Calu3 (cell line): ENCODE measurements at regions not wholly inside any gene's neighbourhood (a gene's known extent, or its start where the extent isn't known, plus 50 kb on each side); places are given as distances from the start of the nearest gene placed in this dataset.

Experiments used
- BruUV-seq: library from RNA; stranded (reverse); fragments of 400-500 nt; replicated peaks from 2 replicates; lab custom pipeline; 2021; lab: Mats Ljungman, UMichigan
- CTCF ChIA-PET: fragments of 300-600 bp; sonication (Branson Sonifier 250); formaldehyde crosslinking; loops from one replicate; lab custom pipeline; 2022; ENCODE audit warnings: antibody characterized with exemption; lab: Charles Lee
- DNase-seq: peaks from one replicate; pipeline ENCODE4 v3.0.0; 2022
- H3K27ac Mint-ChIP-seq: one replicate; pipeline ENCODE4 v1.8.0; 2022; ENCODE audit warnings: mixed read lengths; ENCODE audit not compliant: unreplicated experiment
- H3K27me3 Mint-ChIP-seq: one replicate; pipeline ENCODE4 v1.8.0; 2022; ENCODE audit warnings: mixed read lengths; ENCODE audit not compliant: unreplicated experiment
- H3K36me3 Mint-ChIP-seq: one replicate; pipeline ENCODE4 v1.8.0; 2022; ENCODE audit warnings: mild to moderate bottlenecking, moderate library complexity, mixed read lengths; ENCODE audit not compliant: insufficient read depth, unreplicated experiment
- H3K4me1 Mint-ChIP-seq: one replicate; pipeline ENCODE4 v1.8.0; 2022; ENCODE audit warnings: mild to moderate bottlenecking, low read depth, mixed read lengths; ENCODE audit not compliant: unreplicated experiment
- H3K4me3 Mint-ChIP-seq: one replicate; pipeline ENCODE4 v1.8.0; 2022; ENCODE audit warnings: mild to moderate bottlenecking, low read depth, moderate library complexity, mixed read lengths; ENCODE audit not compliant: unreplicated experiment
- H3K9me3 Mint-ChIP-seq: one replicate; pipeline ENCODE4 v1.8.0; 2022; ENCODE audit warnings: low read depth, mixed read lengths; ENCODE audit not compliant: unreplicated experiment
- intact Hi-C: fragments of 100-400 bp; cut with micrococcal nuclease; formaldehyde crosslinking; loops from one replicate; pipeline ENCODE4 v1.10.0; 2022; ENCODE audit not compliant: unreplicated experiment
- TF ChIP-seq, protein P1 (sequence below): fragments of 200-600 bp; IDR thresholded peaks from one replicate; pipeline ENCODE4 v1.8.0; 2022; ENCODE audit warnings: antibody characterized with exemption; ENCODE audit not compliant: unreplicated experiment

DNA sequence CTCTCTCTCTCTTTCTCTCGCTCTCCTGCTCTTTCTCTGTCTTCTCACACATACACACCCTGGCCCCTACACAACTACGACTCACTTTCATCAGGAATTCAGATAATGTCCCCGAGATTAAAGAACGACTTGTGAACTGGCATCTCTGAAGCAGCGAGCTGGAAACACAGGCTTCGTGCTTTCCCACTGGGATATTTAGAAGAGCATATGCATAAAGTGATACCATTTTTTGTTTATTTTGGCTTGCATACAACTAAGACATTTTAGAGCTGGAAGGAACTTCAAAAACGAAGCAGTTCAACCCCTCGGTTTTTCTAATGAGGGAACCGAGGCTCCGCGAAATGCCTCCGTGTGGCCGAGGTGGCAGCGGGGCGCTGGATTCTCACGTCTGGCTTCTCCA is 88.6 kb downstream of the ZBTB18 start:
- CTCF ChIA-PET: no interaction called here
- Mint-ChIP-seq H3K27me3 (no peaks in the 10 kb centered on the region), H3K27ac (no peak overlapping the region), H3K4me1 (peaks cover 17% of the 10 kb centered on the region), H3K9me3 (no peaks in the 10 kb centered on the region), H3K4me3 (no peak overlapping the region), H3K36me3 (no peaks in the 10 kb centered on the region)
- no peak for DNase-seq
- intact Hi-C loops: no loop called here
- no TSS peak for BruUV-seq
- TF ChIP-seq, protein P1, sequence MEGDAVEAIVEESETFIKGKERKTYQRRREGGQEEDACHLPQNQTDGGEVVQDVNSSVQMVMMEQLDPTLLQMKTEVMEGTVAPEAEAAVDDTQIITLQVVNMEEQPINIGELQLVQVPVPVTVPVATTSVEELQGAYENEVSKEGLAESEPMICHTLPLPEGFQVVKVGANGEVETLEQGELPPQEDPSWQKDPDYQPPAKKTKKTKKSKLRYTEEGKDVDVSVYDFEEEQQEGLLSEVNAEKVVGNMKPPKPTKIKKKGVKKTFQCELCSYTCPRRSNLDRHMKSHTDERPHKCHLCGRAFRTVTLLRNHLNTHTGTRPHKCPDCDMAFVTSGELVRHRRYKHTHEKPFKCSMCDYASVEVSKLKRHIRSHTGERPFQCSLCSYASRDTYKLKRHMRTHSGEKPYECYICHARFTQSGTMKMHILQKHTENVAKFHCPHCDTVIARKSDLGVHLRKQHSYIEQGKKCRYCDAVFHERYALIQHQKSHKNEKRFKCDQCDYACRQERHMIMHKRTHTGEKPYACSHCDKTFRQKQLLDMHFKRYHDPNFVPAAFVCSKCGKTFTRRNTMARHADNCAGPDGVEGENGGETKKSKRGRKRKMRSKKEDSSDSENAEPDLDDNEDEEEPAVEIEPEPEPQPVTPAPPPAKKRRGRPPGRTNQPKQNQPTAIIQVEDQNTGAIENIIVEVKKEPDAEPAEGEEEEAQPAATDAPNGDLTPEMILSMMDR: no peak

DNA sequence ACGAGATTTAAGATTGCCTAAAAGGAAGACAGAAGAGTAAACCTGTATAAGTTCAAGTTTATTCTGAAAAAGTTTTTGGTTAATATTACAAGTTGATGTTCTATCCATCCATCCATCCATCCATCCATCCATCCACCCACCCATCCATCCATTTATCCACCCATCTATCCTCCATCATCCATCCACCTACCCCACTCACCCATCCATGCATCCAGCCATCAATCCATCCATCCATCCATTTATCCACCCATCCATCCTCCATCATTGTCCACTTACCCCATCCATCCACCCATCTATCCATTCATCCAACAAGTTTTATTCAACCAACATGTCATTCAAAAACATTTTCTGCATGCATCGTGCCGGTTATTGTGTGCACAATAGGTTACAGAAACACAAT is 89.3 kb downstream of the ZBTB18 start:
- CTCF ChIA-PET: no interaction called here
- BruUV-seq: no TSS peak
- no peaks in the 10 kb centered on the region for H3K9me3 Mint-ChIP-seq
- TF ChIP-seq, protein P1: no peak
- H3K27ac Mint-ChIP-seq: no peak overlapping the region
- H3K4me1 Mint-ChIP-seq: peaks cover 17% of the 10 kb centered on the region
- intact Hi-C loops: no loop called here
- no peak overlapping the region for H3K4me3 Mint-ChIP-seq
- no peaks in the 10 kb centered on the region for H3K36me3 Mint-ChIP-seq
- DNase-seq: no peak
- no peaks in the 10 kb centered on the region for H3K27me3 Mint-ChIP-seq

DNA sequence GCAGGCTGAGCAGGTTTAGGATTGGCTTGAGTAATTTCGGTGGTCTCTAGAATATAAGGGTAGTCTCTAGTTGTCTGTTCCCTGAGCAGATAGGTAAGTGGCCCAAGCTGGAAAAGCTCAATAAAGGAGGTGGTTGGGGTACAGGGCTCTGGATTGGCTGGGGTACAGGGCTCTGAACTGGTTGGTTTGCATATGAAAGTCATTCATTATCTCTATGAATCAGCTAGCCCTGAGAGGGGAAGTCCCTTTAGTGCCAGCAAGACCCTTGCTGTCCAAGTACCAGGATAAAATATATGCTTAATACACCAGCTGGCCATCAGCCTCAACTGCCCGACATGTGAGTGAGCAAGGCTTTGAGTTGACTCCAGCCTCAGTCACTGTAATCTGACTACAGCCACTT is 93.0 kb downstream of the ZBTB18 start:
- TF ChIP-seq, protein P1: no peak
- Mint-ChIP-seq H3K36me3 (no peaks in the 10 kb centered on the region), H3K4me1 (peaks cover 17% of the 10 kb centered on the region), H3K9me3 (no peaks in the 10 kb centered on the region), H3K27ac (no peak overlapping the region), H3K27me3 (no peaks in the 10 kb centered on the region), H3K4me3 (no peak overlapping the region)
- intact Hi-C loops: no loop called here
- no TSS peak for BruUV-seq
- CTCF ChIA-PET: no interaction called here
- no peak for DNase-seq

DNA sequence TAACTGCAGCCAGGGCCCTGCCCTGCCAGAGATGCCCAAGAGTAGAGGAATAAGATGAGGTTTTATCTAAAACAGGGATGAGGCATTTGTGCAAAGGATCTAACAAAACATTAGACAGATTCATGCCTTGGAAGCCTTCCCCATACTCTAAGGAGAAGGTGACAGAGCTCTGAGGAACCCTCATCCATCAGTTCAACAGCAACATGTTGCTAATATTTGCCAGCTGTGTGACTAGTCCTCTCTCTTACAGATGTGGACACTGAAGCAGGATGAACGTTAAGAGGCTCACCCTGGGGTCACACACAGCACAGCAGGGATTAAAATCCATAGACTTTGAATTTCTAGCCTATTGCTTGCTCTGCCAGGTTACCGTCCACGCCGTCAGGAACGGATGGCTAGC is 99.0 kb downstream of the ZBTB18 start:
- CTCF ChIA-PET: interaction anchor here (0.6 kb wide), 1 partner anchor 400 kb away, joined by 3 read pairs; no protein-coding TSS in a partner anchor
- no peaks in the 10 kb centered on the region for H3K9me3 Mint-ChIP-seq
- H3K27me3 Mint-ChIP-seq: no peaks in the 10 kb centered on the region
- no peaks in the 10 kb centered on the region for H3K4me1 Mint-ChIP-seq
- intact Hi-C loops: no loop called here
- BruUV-seq: no TSS peak
- H3K27ac Mint-ChIP-seq: no peak overlapping the region
- H3K36me3 Mint-ChIP-seq: no peaks in the 10 kb centered on the region
- TF ChIP-seq, protein P1: no peak
- DNase-seq: no peak
- no peak overlapping the region for H3K4me3 Mint-ChIP-seq
